ENCODE measurements at regions not wholly inside any gene's neighbourhood (a gene's known extent, or its start where the extent isn't known, plus 50 kb on each side); places are given as distances from the start of the nearest gene placed in this dataset.

- no peak for DNase-seq (ENCODE audit: low read depth)
Measured at GRCh38 chr2:239674101-239674980, 273.5 kb upstream of the HDAC4 start.

- DNase-seq (ENCODE audit: low read depth), result no peak
Measured at GRCh38 chr2:239673641-239674040, 272.8 kb upstream of the HDAC4 start.

GRCh38 chr2:239671916-239672849, 271.4 kb upstream of the HDAC4 start:
- no peak for DNase-seq (ENCODE audit: low read depth)

- no peak for DNase-seq (ENCODE audit: low read depth)
Measured at GRCh38 chr2:239671471-239671870, 270.7 kb upstream of the HDAC4 start.

GRCh38 chr2:239670463-239671120, 269.8 kb upstream of the HDAC4 start:
- DNase-seq (ENCODE audit: low read depth), result no peak

GRCh38 chr2:239669899-239670460, 269.2 kb upstream of the HDAC4 start:
- no peak for DNase-seq (ENCODE audit: low read depth)

GRCh38 chr2:239669181-239669898, 268.5 kb upstream of the HDAC4 start:
- no peak for DNase-seq (ENCODE audit: low read depth)

GRCh38 chr2:239668651-239669050, 267.8 kb upstream of the HDAC4 start:
- no peak for DNase-seq (ENCODE audit: low read depth)

GRCh38 chr2:239668042-239668441, 267.2 kb upstream of the HDAC4 start:
- no peak for DNase-seq (ENCODE audit: low read depth)

- DNase-seq (ENCODE audit: low read depth), result no peak
Measured at GRCh38 chr2:239667431-239667985, 266.7 kb upstream of the HDAC4 start.

GRCh38 chr2:239666855-239667376, 266.1 kb upstream of the HDAC4 start:
- no peak for DNase-seq (ENCODE audit: low read depth)

- DNase-seq (ENCODE audit: low read depth), result no peak
Measured at GRCh38 chr2:239666053-239666854, 265.4 kb upstream of the HDAC4 start.

GRCh38 chr2:239664216-239664810, 263.5 kb upstream of the HDAC4 start:
- DNase-seq (ENCODE audit: low read depth), result no peak

- DNase-seq (ENCODE audit: low read depth), result no peak
Measured at GRCh38 chr2:239663364-239663924, 262.6 kb upstream of the HDAC4 start.

GRCh38 chr2:239662413-239663120, 261.7 kb upstream of the HDAC4 start:
- DNase-seq (ENCODE audit: low read depth), result no peak

GRCh38 chr2:239661334-239662312, 260.8 kb upstream of the HDAC4 start:
- DNase-seq (ENCODE audit: low read depth), result no peak
